HG03442 (cell line): ENCODE measurements at regions not wholly inside any gene's neighbourhood (a gene's known extent, or its start where the extent isn't known, plus 50 kb on each side); places are given as distances from the start of the nearest gene placed in this dataset.

ENCODE experiments used
- ATAC-seq: cut with Tn5 transposase; IDR thresholded peaks from one replicate; pipeline ENCODE4 v1.9.1; 2021; ENCODE audit warnings: mild to moderate bottlenecking, moderate library complexity; ENCODE audit not compliant: unreplicated experiment

GRCh38 chr10:120982507-120982906, 131.3 kb downstream of the WDR11 start:
- ATAC-seq, result no peak

- ATAC-seq, result no peak
Measured at GRCh38 chr10:120983721-120984120, 132.6 kb downstream of the WDR11 start.

GRCh38 chr10:120984221-120984620, 133.1 kb downstream of the WDR11 start:
- no peak for ATAC-seq

GRCh38 chr10:120987359-120987758, 136.2 kb downstream of the WDR11 start:
- no peak for ATAC-seq

- ATAC-seq, result no peak
Measured at GRCh38 chr10:120988751-120989150, 137.6 kb downstream of the WDR11 start.

- ATAC-seq, result no peak
Measured at GRCh38 chr10:120989279-120989678, 138.1 kb downstream of the WDR11 start.

- ATAC-seq, result no peak
Measured at GRCh38 chr10:120989996-120990598, 138.9 kb downstream of the WDR11 start.

- no peak for ATAC-seq
Measured at GRCh38 chr10:120990831-120991230, 139.7 kb downstream of the WDR11 start.

- no peak for ATAC-seq
Measured at GRCh38 chr10:120993089-120993488, 141.9 kb downstream of the WDR11 start.

GRCh38 chr10:120995768-120996167, 144.6 kb downstream of the WDR11 start:
- ATAC-seq, result no peak

GRCh38 chr10:120996456-120997034, 145.4 kb downstream of the WDR11 start:
- ATAC-seq, result no peak

GRCh38 chr10:120997313-120997712, 146.2 kb downstream of the WDR11 start:
- ATAC-seq, result no peak

- ATAC-seq, result no peak
Measured at GRCh38 chr10:120997756-120998155, 146.6 kb downstream of the WDR11 start.

- ATAC-seq, result no peak
Measured at GRCh38 chr10:120998251-120998650, 147.1 kb downstream of the WDR11 start.

- ATAC-seq, result no peak
Measured at GRCh38 chr10:120998782-120999285, 147.7 kb downstream of the WDR11 start.

GRCh38 chr10:120999868-121000267, 148.7 kb downstream of the WDR11 start:
- no peak for ATAC-seq

GRCh38 chr10:121002586-121003205, 151.5 kb downstream of the WDR11 start:
- no peak for ATAC-seq

- ATAC-seq, result no peak
Measured at GRCh38 chr10:121005948-121006587, 154.9 kb downstream of the WDR11 start.

- ATAC-seq, result no peak
Measured at GRCh38 chr10:121007264-121007663, 156.1 kb downstream of the WDR11 start.

GRCh38 chr10:121015916-121016315, 164.8 kb downstream of the WDR11 start:
- ATAC-seq, result no peak

- no peak for ATAC-seq
Measured at GRCh38 chr10:121024905-121025584, 173.9 kb downstream of the WDR11 start.
